ENCODE measurements at regions not wholly inside any gene's neighbourhood (a gene's known extent, or its start where the extent isn't known, plus 50 kb on each side); places are given as distances from the start of the nearest gene placed in this dataset.

GRCh38 chr4:167730769-167731168, 361.6 kb upstream of the ANXA10 start:
- Mint-ChIP-seq H3K36me3 (peaks cover 6% of the 10 kb centered on the region), H3K9me3 (peaks cover 18% of the 10 kb centered on the region), H3K27me3 (ENCODE audit: insufficient read depth, low read depth) (no peaks in the 10 kb centered on the region), H3K4me1 (no peaks in the 10 kb centered on the region), H3K27ac (no peak overlapping the region), H3K4me3 (no peak overlapping the region)
- no peak overlapping the region for H3K4me2 ChIP-seq
- no peaks in the 10 kb centered on the region for H3K79me2 ChIP-seq (ENCODE audit: low read depth)
- no peak overlapping the region for H3K9ac ChIP-seq
- H3K27ac ChIP-seq: no peak overlapping the region
- H3K27me3 ChIP-seq: no peaks in the 10 kb centered on the region
- no peak for TF ChIP-seq EZH2 (IDR thresholded peaks at IDR 0.05)
- H3K36me3 ChIP-seq: no peaks in the 10 kb centered on the region
- H3K4me1 ChIP-seq: no peaks in the 10 kb centered on the region
- H3F3A ChIP-seq (ENCODE audit: low read depth): no peaks in the 10 kb centered on the region
- no peak overlapping the region for H3K4me3 ChIP-seq
- no peak overlapping the region for H2AFZ ChIP-seq (replicated peaks)
- H4K20me1 ChIP-seq (ENCODE audit: low read depth): no peaks in the 10 kb centered on the region
- no peak for DNase-seq (ENCODE audit: low spot score)
- peaks cover 9% of the 10 kb centered on the region for H3K9me3 ChIP-seq (ENCODE audit: low read depth)

DNA sequence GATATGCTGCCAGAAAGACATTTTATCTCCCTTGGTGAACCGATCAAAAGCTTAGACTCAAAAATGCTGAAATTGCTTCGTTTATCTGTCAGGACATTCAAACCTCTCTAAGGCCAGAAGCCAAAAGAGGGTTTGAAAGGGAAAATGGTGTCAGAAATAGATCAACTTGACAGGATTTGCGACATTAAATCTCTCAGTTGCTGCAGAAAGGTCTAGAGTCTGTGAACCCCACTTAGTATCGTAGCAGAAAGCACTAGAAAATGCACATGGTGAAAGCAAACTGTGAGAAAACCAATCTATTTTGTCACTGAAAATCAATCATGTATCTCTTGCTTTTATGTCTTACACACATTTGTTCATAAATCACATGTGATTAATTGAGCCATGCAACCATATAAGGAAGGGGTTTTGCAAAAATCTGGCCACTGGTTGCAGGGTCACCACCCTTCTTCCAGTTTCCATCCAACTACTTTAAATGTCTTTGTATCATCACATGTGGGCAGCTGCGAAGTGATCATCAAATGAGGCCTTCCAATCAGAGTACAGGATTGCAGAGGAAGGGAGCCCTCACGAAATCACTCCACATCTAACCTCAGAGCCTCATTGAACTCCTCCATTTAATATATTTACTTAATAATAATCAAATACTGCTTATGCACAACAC, 347.2 kb upstream of the ANXA10 start:
- H3K4me3 Mint-ChIP-seq: no peak overlapping the region
- no peak overlapping the region for H3K27ac Mint-ChIP-seq
- no peaks in the 10 kb centered on the region for H3K79me2 ChIP-seq (ENCODE audit: low read depth)
- no peaks in the 10 kb centered on the region for H3K9me3 Mint-ChIP-seq
- H4K20me1 ChIP-seq (ENCODE audit: low read depth): no peaks in the 10 kb centered on the region
- H3K9ac ChIP-seq: no peak overlapping the region
- no peaks in the 10 kb centered on the region for H3F3A ChIP-seq (ENCODE audit: low read depth)
- no peak overlapping the region for H3K4me3 ChIP-seq
- no peak for DNase-seq (ENCODE audit: low spot score)
- peak overlapping the region; percentile 52 for H2AFZ ChIP-seq (replicated peaks)
- TF ChIP-seq EZH2phosphoT487 (IDR thresholded peaks at IDR 0.05): no peak
- TF ChIP-seq, protein P1, sequence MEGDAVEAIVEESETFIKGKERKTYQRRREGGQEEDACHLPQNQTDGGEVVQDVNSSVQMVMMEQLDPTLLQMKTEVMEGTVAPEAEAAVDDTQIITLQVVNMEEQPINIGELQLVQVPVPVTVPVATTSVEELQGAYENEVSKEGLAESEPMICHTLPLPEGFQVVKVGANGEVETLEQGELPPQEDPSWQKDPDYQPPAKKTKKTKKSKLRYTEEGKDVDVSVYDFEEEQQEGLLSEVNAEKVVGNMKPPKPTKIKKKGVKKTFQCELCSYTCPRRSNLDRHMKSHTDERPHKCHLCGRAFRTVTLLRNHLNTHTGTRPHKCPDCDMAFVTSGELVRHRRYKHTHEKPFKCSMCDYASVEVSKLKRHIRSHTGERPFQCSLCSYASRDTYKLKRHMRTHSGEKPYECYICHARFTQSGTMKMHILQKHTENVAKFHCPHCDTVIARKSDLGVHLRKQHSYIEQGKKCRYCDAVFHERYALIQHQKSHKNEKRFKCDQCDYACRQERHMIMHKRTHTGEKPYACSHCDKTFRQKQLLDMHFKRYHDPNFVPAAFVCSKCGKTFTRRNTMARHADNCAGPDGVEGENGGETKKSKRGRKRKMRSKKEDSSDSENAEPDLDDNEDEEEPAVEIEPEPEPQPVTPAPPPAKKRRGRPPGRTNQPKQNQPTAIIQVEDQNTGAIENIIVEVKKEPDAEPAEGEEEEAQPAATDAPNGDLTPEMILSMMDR (IDR thresholded peaks at IDR 0.05): no peak
- TF ChIP-seq EZH2 (IDR thresholded peaks at IDR 0.05): no peak
- H3K36me3 Mint-ChIP-seq: no peaks in the 10 kb centered on the region
- H3K36me3 ChIP-seq: no peaks in the 10 kb centered on the region
- no peaks in the 10 kb centered on the region for H3K9me3 ChIP-seq (ENCODE audit: low read depth)
- H3K27ac ChIP-seq: no peak overlapping the region
- H3K27me3 ChIP-seq: no peaks in the 10 kb centered on the region
- H3K4me1 Mint-ChIP-seq: no peaks in the 10 kb centered on the region
- no peaks in the 10 kb centered on the region for H3K27me3 Mint-ChIP-seq (ENCODE audit: insufficient read depth, low read depth)
- H3K4me2 ChIP-seq: no peak overlapping the region
- no peaks in the 10 kb centered on the region for H3K4me1 ChIP-seq

GRCh38 chr4:167767281-167767680, 325.1 kb upstream of the ANXA10 start:
- Histone ChIP-seq H3F3A (ENCODE audit: low read depth) (no peaks in the 10 kb centered on the region), H3K79me2 (ENCODE audit: low read depth) (no peaks in the 10 kb centered on the region), H3K4me2 (no peak overlapping the region), H3K4me3 (no peak overlapping the region), H3K9ac (no peak overlapping the region), H3K9me3 (ENCODE audit: low read depth) (peaks cover 3% of the 10 kb centered on the region), H3K27me3 (no peaks in the 10 kb centered on the region), H3K36me3 (no peaks in the 10 kb centered on the region), H3K4me1 (no peaks in the 10 kb centered on the region), H4K20me1 (ENCODE audit: low read depth) (no peaks in the 10 kb centered on the region), H3K27ac (no peak overlapping the region), H2AFZ (replicated peaks) (no peak overlapping the region)
- H3K4me3 Mint-ChIP-seq: no peak overlapping the region
- H3K4me1 Mint-ChIP-seq: peaks cover 4% of the 10 kb centered on the region
- H3K36me3 Mint-ChIP-seq: no peaks in the 10 kb centered on the region
- no peaks in the 10 kb centered on the region for H3K27me3 Mint-ChIP-seq (ENCODE audit: insufficient read depth, low read depth)
- TF ChIP-seq, protein P1 (IDR thresholded peaks at IDR 0.05): no peak
- no peak for TF ChIP-seq EZH2 (IDR thresholded peaks at IDR 0.05)
- TF ChIP-seq EZH2phosphoT487 (IDR thresholded peaks at IDR 0.05): no peak
- no peak overlapping the region for H3K27ac Mint-ChIP-seq
- no peak for DNase-seq (ENCODE audit: low spot score)
- peaks cover 14% of the 10 kb centered on the region for H3K9me3 Mint-ChIP-seq

- no peak overlapping the region for H2AFZ ChIP-seq (replicated peaks)
- no peak for DNase-seq (ENCODE audit: low spot score)
- TF ChIP-seq, protein P1 (IDR thresholded peaks at IDR 0.05): no peak
- no peak for TF ChIP-seq EZH2phosphoT487 (IDR thresholded peaks at IDR 0.05)
- no peak for TF ChIP-seq EZH2 (IDR thresholded peaks at IDR 0.05)
- Mint-ChIP-seq H3K27ac (no peak overlapping the region), H3K27me3 (ENCODE audit: insufficient read depth, low read depth) (no peaks in the 10 kb centered on the region), H3K4me1 (no peaks in the 10 kb centered on the region), H3K36me3 (no peaks in the 10 kb centered on the region), H3K4me3 (no peak overlapping the region), H3K9me3 (no peaks in the 10 kb centered on the region)
- no peak overlapping the region for H3K27ac ChIP-seq
- no peak overlapping the region for H3K9ac ChIP-seq
- no peaks in the 10 kb centered on the region for H3K4me1 ChIP-seq
- no peaks in the 10 kb centered on the region for H3F3A ChIP-seq (ENCODE audit: low read depth)
- H3K36me3 ChIP-seq: no peaks in the 10 kb centered on the region
- H3K27me3 ChIP-seq: no peaks in the 10 kb centered on the region
- H3K4me2 ChIP-seq: no peak overlapping the region
- no peak overlapping the region for H3K4me3 ChIP-seq
- H4K20me1 ChIP-seq (ENCODE audit: low read depth): no peaks in the 10 kb centered on the region
- no peaks in the 10 kb centered on the region for H3K9me3 ChIP-seq (ENCODE audit: low read depth)
- H3K79me2 ChIP-seq (ENCODE audit: low read depth): no peaks in the 10 kb centered on the region
These were observed 317.7 kb upstream of the ANXA10 start for GRCh38 chr4:167774646-167775045.

Data from neural progenitor cell (in vitro differentiated cells).